Kidney epithelial cell (primary cell): ENCODE measurements at regions not wholly inside any gene's neighbourhood (a gene's known extent, or its start where the extent isn't known, plus 50 kb on each side); places are given as distances from the start of the nearest gene placed in this dataset.

Experiments used
- DNase-seq: peaks from one replicate; pipeline ENCODE4 v3.0.0-alpha.2; 2010; ENCODE audit warnings: low read depth
- H3K27me3 ChIP-seq: 2 replicates; pipeline ENCODE4 v1.6.0; 2011; ENCODE audit warnings: low read length; ENCODE audit not compliant: control insufficient read depth, insufficient read depth
- H3K36me3 ChIP-seq: 2 replicates; pipeline ENCODE4 v1.5.1; 2011; ENCODE audit warnings: low read length; ENCODE audit not compliant: control insufficient read depth, insufficient read depth
- H3K4me3 ChIP-seq: 2 replicates; pipeline ENCODE4 v1.5.1; 2011; ENCODE audit warnings: low read depth, mild to moderate bottlenecking, control low read depth, low read length
- TF ChIP-seq, protein P1 (sequence below): IDR thresholded peaks from 2 replicates; pipeline ENCODE4 v1.5.1; 2011; ENCODE audit warnings: mild to moderate bottlenecking, moderate library complexity, low read length, control low read depth, inconsistent platforms; ENCODE audit not compliant: insufficient read depth, poor library complexity, severe bottlenecking

DNA sequence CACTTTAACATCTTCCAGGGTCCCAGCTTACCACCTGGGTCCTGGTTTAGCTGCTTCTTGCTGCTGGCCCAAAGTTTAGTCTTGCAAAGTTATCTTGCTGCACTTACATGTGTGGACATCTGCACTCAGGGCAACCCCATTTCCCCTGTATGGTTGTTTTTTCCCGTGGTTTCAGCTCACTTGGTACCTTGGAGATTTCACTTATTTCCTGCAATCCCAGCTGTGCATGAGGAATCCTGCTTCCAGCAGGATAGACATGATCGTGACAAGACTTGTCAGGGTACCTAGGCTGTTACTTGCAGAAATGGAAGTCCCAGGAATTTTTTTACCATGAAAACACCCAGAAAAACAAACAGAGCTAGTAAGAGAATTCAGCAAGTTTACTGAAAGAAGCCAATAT, 95.9 kb upstream of the LEP start:
- TF ChIP-seq, protein P1, sequence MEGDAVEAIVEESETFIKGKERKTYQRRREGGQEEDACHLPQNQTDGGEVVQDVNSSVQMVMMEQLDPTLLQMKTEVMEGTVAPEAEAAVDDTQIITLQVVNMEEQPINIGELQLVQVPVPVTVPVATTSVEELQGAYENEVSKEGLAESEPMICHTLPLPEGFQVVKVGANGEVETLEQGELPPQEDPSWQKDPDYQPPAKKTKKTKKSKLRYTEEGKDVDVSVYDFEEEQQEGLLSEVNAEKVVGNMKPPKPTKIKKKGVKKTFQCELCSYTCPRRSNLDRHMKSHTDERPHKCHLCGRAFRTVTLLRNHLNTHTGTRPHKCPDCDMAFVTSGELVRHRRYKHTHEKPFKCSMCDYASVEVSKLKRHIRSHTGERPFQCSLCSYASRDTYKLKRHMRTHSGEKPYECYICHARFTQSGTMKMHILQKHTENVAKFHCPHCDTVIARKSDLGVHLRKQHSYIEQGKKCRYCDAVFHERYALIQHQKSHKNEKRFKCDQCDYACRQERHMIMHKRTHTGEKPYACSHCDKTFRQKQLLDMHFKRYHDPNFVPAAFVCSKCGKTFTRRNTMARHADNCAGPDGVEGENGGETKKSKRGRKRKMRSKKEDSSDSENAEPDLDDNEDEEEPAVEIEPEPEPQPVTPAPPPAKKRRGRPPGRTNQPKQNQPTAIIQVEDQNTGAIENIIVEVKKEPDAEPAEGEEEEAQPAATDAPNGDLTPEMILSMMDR: no peak
- no peaks in the 10 kb centered on the region for H3K36me3 ChIP-seq
- peaks cover 16% of the 10 kb centered on the region for H3K27me3 ChIP-seq
- no peak for DNase-seq
- no peak overlapping the region for H3K4me3 ChIP-seq

- TF ChIP-seq, protein P1: no peak
- Histone ChIP-seq H3K36me3 (no peaks in the 10 kb centered on the region), H3K27me3 (peaks cover 16% of the 10 kb centered on the region), H3K4me3 (no peak overlapping the region)
- no peak for DNase-seq
These were observed 95.0 kb upstream of the LEP start for GRCh38 chr7:128146052-128146451.

DNA sequence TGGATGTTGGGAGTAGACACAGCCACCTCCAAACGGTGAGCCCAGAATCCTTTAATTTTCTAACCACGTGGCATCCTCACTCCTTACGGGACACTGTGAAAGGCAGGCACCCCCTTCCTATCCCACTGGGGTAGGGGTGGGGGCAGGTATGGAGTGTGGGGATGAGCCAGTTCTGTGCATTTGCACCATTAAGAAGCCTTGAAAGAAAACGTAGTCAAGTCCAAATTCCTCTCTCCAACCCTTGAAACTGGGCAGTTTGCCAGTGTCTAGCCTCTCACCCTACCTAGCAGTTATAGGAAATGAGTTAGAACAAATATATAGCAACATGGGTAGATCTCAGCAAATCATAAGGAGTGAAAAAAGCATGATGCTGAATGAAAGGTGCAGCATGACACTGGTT, 92.4 kb upstream of the LEP start:
- no peak for DNase-seq
- TF ChIP-seq, protein P1: no peak
- Histone ChIP-seq H3K36me3 (no peaks in the 10 kb centered on the region), H3K27me3 (peaks cover 17% of the 10 kb centered on the region), H3K4me3 (no peak overlapping the region)

DNA sequence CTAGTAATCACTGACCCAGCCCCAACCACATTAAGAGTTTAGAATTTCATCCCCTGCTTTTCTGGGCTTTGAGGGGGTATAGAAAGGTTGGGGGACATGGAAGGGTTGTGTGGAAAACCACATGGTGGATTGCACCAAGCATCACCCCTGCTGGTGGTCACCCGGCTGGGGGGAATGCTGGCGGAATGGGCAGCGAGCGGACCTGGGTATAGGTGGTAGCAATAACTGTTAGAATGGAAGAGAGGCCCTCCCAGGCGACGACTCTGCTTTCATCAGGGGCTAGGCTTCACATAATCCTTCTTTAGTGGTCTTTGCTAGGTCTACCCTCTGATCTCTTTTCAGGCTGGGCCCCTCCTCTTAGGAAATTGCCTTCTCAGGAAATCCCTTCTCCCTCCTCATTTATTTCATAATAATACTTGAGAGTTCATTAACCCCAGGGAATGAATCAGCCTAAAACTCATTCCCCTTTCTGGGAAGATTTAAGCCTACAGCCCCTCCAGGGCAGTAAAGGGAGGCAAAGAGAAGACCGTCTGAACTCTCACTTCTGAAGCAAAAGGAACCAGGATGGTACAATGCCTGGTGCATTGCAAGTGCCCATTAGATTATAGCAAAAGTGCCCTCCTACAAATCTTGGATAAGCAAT, 90.7 kb upstream of the LEP start:
- H3K36me3 ChIP-seq: no peaks in the 10 kb centered on the region
- H3K27me3 ChIP-seq: peaks cover 19% of the 10 kb centered on the region
- TF ChIP-seq, protein P1: no peak
- H3K4me3 ChIP-seq: no peak overlapping the region
- no peak for DNase-seq

- DNase-seq: no peak
- TF ChIP-seq, protein P1: no peak
- Histone ChIP-seq H3K27me3 (peaks cover 19% of the 10 kb centered on the region), H3K36me3 (no peaks in the 10 kb centered on the region), H3K4me3 (no peak overlapping the region)
These were observed 89.4 kb upstream of the LEP start for GRCh38 chr7:128151635-128152034.

DNA sequence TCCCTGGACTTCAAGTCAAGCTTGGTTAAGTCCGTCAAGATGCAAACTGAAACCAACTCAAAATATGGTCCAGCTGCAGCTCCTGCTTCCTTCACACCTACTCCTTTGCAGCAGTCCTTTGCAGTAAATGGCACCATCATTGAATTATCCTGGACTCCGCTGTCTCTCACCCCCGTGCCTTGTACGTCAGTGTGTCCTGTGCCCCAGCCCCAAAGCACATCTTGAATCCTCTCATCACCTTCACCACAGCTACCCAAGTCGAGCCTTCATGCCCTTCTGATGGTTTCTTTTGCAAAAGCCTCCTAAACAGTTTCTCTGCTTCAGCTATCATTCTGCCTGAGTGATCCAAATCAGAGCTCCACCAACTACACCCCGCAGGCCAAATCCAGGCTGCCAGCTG, 88.4 kb upstream of the LEP start:
- H3K4me3 ChIP-seq: no peak overlapping the region
- no peaks in the 10 kb centered on the region for H3K36me3 ChIP-seq
- peaks cover 19% of the 10 kb centered on the region for H3K27me3 ChIP-seq
- no peak for DNase-seq
- TF ChIP-seq, protein P1: no peak
